Heart left ventricle (tissue), 16 donors: ENCODE measurements at regions not wholly inside any gene's neighbourhood (a gene's known extent, or its start where the extent isn't known, plus 50 kb on each side); places are given as distances from the start of the nearest gene placed in this dataset.

Experiments
- ATAC-seq, 4 donors: fragments of 200-7000 bp; cut with Tn5 transposase; one replicate each; pipeline ENCODE4 v1.9.1; 2020 to 2022; ENCODE audit warnings: moderate library complexity in 4 of 4, mild to moderate bottlenecking in 3 of 4, moderate number of reproducible peaks in 1 of 4
- DNase-seq, 5 donors: peaks; one replicate each; pipeline ENCODE4 v3.0.0-alpha.2; 2020
- H3K27ac ChIP-seq, 12 donors: fragments of 200-600 bp; sonication (generic) in 4 of 12; one replicate each; pipeline versions ENCODE4 v1.5.0 to v1.8.0; 2016 to 2022; ENCODE audit warnings: mild to moderate bottlenecking in 2 of 12
- H3K27me3 ChIP-seq, 9 donors: fragments of 200-600 bp; sonication (generic) in 2 of 9; one replicate each; pipeline versions ENCODE4 v1.5.1 to v1.8.0; 2016 to 2022; ENCODE audit warnings: mild to moderate bottlenecking in 3 of 9
- H3K36me3 ChIP-seq, 9 donors: fragments of 200-600 bp; sonication (generic) in 2 of 9; one replicate each; pipeline versions ENCODE4 v1.5.0 to v1.8.0; 2018 to 2022; ENCODE audit warnings: mild to moderate bottlenecking in 2 of 9
- H3K4me1 ChIP-seq, 12 donors: fragments of 200-600 bp; sonication (generic) in 4 of 12; one replicate each; pipeline versions ENCODE4 v1.5.0 to v1.8.0; 2016 to 2022; ENCODE audit warnings: mild to moderate bottlenecking in 3 of 12
- H3K4me3 ChIP-seq, 12 donors: fragments of 200-600 bp; sonication (generic) in 4 of 12; one replicate each; pipeline versions ENCODE4 v1.5.0 to v1.8.0; 2017 to 2022; ENCODE audit warnings: mild to moderate bottlenecking in 9 of 12, moderate library complexity in 4 of 12
- H3K9me3 ChIP-seq, 12 donors: fragments of 200-600 bp; sonication (generic) in 4 of 12; one replicate each; pipeline versions ENCODE4 v1.5.0 to v1.8.0; 2016 to 2022; ENCODE audit warnings: mild to moderate bottlenecking in 1 of 12
- POLR2A ChIP-seq, 2 donors: fragments of 450-650 bp; IDR thresholded peaks; one replicate each; pipeline ENCODE4 v1.6.1; 2017; ENCODE audit warnings: antibody characterized with exemption in 2 of 2, mild to moderate bottlenecking in 2 of 2, moderate library complexity in 2 of 2
- WGBS, 4 donors: extraction: QIAGEN DNeasy Blood & Tissue Kit in 2 of 4; methylation state at CpG; one replicate each; pipeline versions ENCODE4 v1.1.5 to v1.1.7; 2013 to 2018; 5-methylcytosine and 5-hydroxymethylcytosine counted together
- intact Hi-C, 10 donors: fragments of 100-400 bp; cut with DNase I; formaldehyde crosslinking; loops; one replicate each; pipeline versions ENCODE4 v1.11.1 to v1.14.2; 2022
- TF ChIP-seq, protein P1 (sequence below), 12 donors: fragments of 200-600 bp; sonication (generic) in 4 of 12; IDR thresholded peaks; one replicate each; pipeline versions ENCODE4 v1.5.0 to v1.8.0; 2018 to 2022; ENCODE audit warnings: antibody characterized with exemption in 12 of 12, mild to moderate bottlenecking in 5 of 12
- donor health status: ischemic (EF 13 %, LVEDD 7.1; RV severe dilation, severe dysfunction).
- donor health status: healthy with polysubstance abuse.
- donor health status: DM: no; HTN: yes; CAD: no.
- donor health status: DM: no; HTN: no; CAD: no.
- donor health status: ischemic (EF 25% LVEDD 6.9; RV normal size, moderate dysfunction).
- donor health status: ischemic (EF 25% LVEDD 5.7; RV mildly dilated, moderate dysfunction).
- donor health status: healthy.
- donor health status: DM: yes; HTN: yes; CAD: no.
- donor health status: ischemic (EF 35%, LVEDD 5.7; RV mildly dilated, moderate dysfunction).
- donor health status: nonischemic (EF 11% LVEDD 7.7; RV severe dilation, severe dysfunction).
- donor health status: DM: yes; HTN: yes; CAD: no.
- donor health status: PGD.
- donor health status: ischemic (EF 29% LVEDD 5.4; RV normal size, mild dysfunction).
- donor health status: nonischemic (EF 23%, LVEDD 6.1; RV moderate dilation, normal function).

DNA sequence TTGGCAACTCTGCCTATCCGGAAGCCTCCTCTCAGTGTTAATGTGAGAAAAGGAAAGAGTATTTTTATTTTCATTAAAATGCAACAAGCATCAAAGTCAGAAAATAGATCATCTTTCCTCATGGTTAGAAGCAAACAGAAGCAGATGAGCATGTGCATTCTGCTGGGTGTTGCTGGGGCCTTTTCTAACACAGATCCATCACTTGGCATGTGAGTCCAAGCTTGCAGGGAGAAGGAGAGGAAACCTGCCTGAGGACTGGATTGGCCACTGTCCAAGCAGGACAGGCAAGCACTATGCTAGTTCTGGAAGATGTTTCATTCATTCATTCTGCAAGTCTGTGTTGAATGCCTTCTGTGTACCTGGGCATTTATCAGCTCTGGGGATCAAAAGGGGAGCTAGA, 348.7 kb upstream of the PCSK5 start:
- WGBS, 4 donors = 78 to 96% (median 89%) methylated on average over 1 of the region's 1 CpG
- Histone ChIP-seq H3K9me3 (peaks cover 0 to 14% (median 0%) of the 10 kb centered on the region in 12 donors), H3K36me3 (no peaks in the 10 kb centered on the region), H3K4me1 (peaks cover 0 to 15% (median 0%) of the 10 kb centered on the region in 12 donors), H3K27ac (no peak overlapping the region), H3K4me3 (no peak overlapping the region), H3K27me3 (no peaks in the 10 kb centered on the region)
- ATAC-seq (no peak), DNase-seq (no peak)
- intact Hi-C loops = no loop called here
- TF ChIP-seq POLR2A (IDR thresholded peaks at IDR 0.05) = no peak
- TF ChIP-seq, protein P1, sequence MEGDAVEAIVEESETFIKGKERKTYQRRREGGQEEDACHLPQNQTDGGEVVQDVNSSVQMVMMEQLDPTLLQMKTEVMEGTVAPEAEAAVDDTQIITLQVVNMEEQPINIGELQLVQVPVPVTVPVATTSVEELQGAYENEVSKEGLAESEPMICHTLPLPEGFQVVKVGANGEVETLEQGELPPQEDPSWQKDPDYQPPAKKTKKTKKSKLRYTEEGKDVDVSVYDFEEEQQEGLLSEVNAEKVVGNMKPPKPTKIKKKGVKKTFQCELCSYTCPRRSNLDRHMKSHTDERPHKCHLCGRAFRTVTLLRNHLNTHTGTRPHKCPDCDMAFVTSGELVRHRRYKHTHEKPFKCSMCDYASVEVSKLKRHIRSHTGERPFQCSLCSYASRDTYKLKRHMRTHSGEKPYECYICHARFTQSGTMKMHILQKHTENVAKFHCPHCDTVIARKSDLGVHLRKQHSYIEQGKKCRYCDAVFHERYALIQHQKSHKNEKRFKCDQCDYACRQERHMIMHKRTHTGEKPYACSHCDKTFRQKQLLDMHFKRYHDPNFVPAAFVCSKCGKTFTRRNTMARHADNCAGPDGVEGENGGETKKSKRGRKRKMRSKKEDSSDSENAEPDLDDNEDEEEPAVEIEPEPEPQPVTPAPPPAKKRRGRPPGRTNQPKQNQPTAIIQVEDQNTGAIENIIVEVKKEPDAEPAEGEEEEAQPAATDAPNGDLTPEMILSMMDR (IDR thresholded peaks at IDR 0.05) = no peak

DNA sequence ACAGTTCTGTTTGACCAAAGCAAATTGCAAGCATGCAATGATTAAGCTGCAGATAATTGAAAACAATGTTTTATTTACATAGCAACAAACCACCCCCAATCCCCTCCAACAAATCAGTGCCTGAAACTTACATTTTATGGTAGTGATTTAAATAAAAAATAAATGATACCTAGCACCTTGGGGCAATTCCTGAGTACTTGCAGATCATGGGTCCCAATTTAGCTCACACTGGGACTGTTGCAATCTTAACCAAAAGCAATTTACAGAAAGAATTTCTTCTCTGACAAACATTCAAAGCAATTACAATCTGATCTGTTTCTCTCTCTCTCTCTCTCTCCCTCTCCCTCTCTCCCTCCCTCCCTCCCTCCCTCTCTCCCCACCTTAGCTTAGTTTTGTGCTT, 345.7 kb upstream of the PCSK5 start:
- Histone ChIP-seq H3K4me3 (no peak overlapping the region), H3K9me3 (no peaks in the 10 kb centered on the region), H3K27me3 (no peaks in the 10 kb centered on the region), H3K27ac (no peak overlapping the region), H3K4me1 (peaks cover 0 to 8% (median 0%) of the 10 kb centered on the region in 12 donors), H3K36me3 (no peaks in the 10 kb centered on the region)
- TF ChIP-seq, protein P1 (IDR thresholded peaks at IDR 0.05) = no peak
- no peak for TF ChIP-seq POLR2A (IDR thresholded peaks at IDR 0.05)
- no peak for ATAC-seq
- intact Hi-C loops = no loop called here
- DNase-seq = no peak

DNA sequence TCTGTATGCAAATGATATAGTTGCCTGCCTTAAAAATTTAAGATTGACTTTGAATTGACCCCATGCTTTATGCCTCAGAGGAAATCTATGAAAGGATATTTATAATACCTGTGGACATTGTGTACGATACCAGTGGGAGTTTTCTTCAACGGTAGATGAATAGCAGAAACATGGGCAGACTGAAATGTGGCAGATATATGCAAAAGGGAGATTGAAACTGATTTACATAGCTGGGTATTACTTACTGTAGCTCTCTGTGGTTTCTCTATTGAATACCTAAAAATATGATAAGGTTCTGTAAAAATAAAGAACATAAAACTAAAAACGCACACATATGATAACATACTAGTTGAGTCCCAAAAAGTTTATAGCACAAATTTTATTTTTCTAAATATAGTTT, 345.2 kb upstream of the PCSK5 start:
- Histone ChIP-seq H3K9me3 (no peaks in the 10 kb centered on the region), H3K4me1 (peaks cover 0 to 3% (median 0%) of the 10 kb centered on the region in 12 donors), H3K36me3 (no peaks in the 10 kb centered on the region), H3K27ac (no peak overlapping the region), H3K4me3 (no peak overlapping the region), H3K27me3 (no peaks in the 10 kb centered on the region)
- ATAC-seq (no peak), DNase-seq (no peak)
- 76 to 86% (median 85%) methylated on average over 3 of the region's 3 CpGs for WGBS, 4 donors
- intact Hi-C loops = no loop called here
- TF ChIP-seq POLR2A (IDR thresholded peaks at IDR 0.05) = no peak
- TF ChIP-seq, protein P1 (IDR thresholded peaks at IDR 0.05) = no peak

DNA sequence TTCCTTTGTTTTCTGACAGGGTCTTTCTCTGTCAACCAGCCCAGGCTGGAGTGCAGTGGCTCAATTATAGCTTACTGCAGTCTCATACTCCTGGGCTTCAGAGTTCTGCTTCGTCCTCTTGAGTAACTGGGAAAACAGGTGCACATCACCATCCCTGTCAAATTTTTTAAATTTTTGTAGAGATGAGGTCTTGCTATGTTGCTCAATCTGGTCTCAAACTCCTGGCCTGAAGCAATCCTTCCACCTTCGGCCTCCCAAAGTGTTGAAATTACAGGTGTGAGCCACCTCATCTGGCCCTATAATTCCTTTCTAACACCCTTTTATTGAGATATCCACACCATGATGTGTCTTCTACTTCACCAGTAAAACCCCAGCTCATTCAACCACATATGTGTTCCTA, 341.6 kb upstream of the PCSK5 start:
- H3K36me3 ChIP-seq = no peaks in the 10 kb centered on the region
- H3K4me1 ChIP-seq = no peaks in the 10 kb centered on the region
- no peak overlapping the region for H3K4me3 ChIP-seq
- DNase-seq = no peak
- no peaks in the 10 kb centered on the region for H3K27me3 ChIP-seq
- 79 to 85% (median 82%) methylated on average over 2 of the region's 2 CpGs for WGBS, 4 donors
- intact Hi-C loops = no loop called here
- H3K27ac ChIP-seq = no peak overlapping the region
- TF ChIP-seq POLR2A (IDR thresholded peaks at IDR 0.05) = no peak
- TF ChIP-seq, protein P1 (IDR thresholded peaks at IDR 0.05) = no peak
- no peaks in the 10 kb centered on the region for H3K9me3 ChIP-seq
- ATAC-seq = no peak
